ENCODE measurements at regions not wholly inside any gene's neighbourhood (a gene's known extent, or its start where the extent isn't known, plus 50 kb on each side); places are given as distances from the start of the nearest gene placed in this dataset.

- TF ChIP-seq CTCF (IDR thresholded peaks at IDR 0.05) (no peak), POLR2A (IDR thresholded peaks at IDR 0.05) (no peak), POLR2AphosphoS5 (IDR thresholded peaks at IDR 0.05) (no peak)
These were observed 52.4 kb upstream of the NTPCR start for GRCh38 chr1:232897949-232898465.

All from prostate gland (tissue), 2 donors.